A673 (cell line): ENCODE measurements at regions not wholly inside any gene's neighbourhood (a gene's known extent, or its start where the extent isn't known, plus 50 kb on each side); places are given as distances from the start of the nearest gene placed in this dataset.

Experiments
- BruUV-seq: library from RNA; stranded (reverse); fragments of 400-500 nt; replicated peaks from 2 replicates; lab custom pipeline; 2021; lab: Mats Ljungman, UMichigan
- CTCF ChIA-PET: fragments of 300-600 bp; sonication (Branson Sonifier 250); formaldehyde crosslinking; loops from one replicate; lab custom pipeline; 2022; ENCODE audit warnings: antibody characterized with exemption; lab: Charles Lee
- POLR2A ChIA-PET: fragments of 300-600 bp; sonication (Branson Sonifier 250); formaldehyde crosslinking; loops from one replicate; lab custom pipeline; 2022; ENCODE audit warnings: antibody characterized with exemption; ENCODE audit not compliant: low non-redundant PET; lab: Charles Lee
- DNase-seq: peaks from one replicate; pipeline ENCODE4 v3.0.0-alpha.2; 2015; ENCODE audit warnings: low spot score
- H3K27ac ChIP-seq: fragments of 200-600 bp; sonication (generic); 2 replicates; pipeline ENCODE4 v1.5.1; 2016; ENCODE audit warnings: mixed run types, low read depth, mild to moderate bottlenecking, mixed read lengths, antibody characterized with exemption, low read length; ENCODE audit not compliant: poor library complexity, severe bottlenecking
- H3K27me3 ChIP-seq: fragments of 200-600 bp; sonication (generic); replicated peaks from 2 replicates; pipeline ENCODE4 v1.6.1; 2017; ENCODE audit warnings: mixed run types, low read depth, mild to moderate bottlenecking, mixed read lengths, antibody characterized with exemption, low read length; ENCODE audit not compliant: insufficient read depth, poor library complexity
- H3K36me3 ChIP-seq: fragments of 200-600 bp; sonication (generic); 2 replicates; pipeline ENCODE4 v1.6.1; 2016; ENCODE audit warnings: mixed run types, mild to moderate bottlenecking, mixed read lengths, antibody characterized with exemption, low read length; ENCODE audit not compliant: insufficient read depth, poor library complexity, severe bottlenecking
- H3K4me1 ChIP-seq: fragments of 200-600 bp; sonication (generic); 2 replicates; pipeline ENCODE4 v1.6.1; 2017; ENCODE audit warnings: mixed run types, mild to moderate bottlenecking, mixed read lengths, antibody characterized with exemption, low read length; ENCODE audit not compliant: insufficient read depth, poor library complexity, severe bottlenecking
- H3K4me3 ChIP-seq: fragments of 200-600 bp; sonication (generic); 2 replicates; pipeline ENCODE4 v1.5.1; 2016; ENCODE audit warnings: low read depth, mixed run types, mild to moderate bottlenecking, mixed read lengths, low read length; ENCODE audit not compliant: poor library complexity, severe bottlenecking
- H3K9me3 ChIP-seq: fragments of 200-600 bp; sonication (generic); 2 replicates; pipeline ENCODE4 v1.6.1; 2016; ENCODE audit warnings: mixed run types, low read depth, mild to moderate bottlenecking, mixed read lengths, antibody characterized with exemption, low read length; ENCODE audit not compliant: poor library complexity, severe bottlenecking
- EZH2 ChIP-seq: fragments of 200-600 bp; sonication (generic); IDR thresholded peaks from 2 replicates; pipeline ENCODE4 v1.6.1; 2017; ENCODE audit warnings: borderline replicate concordance, low read depth, mild to moderate bottlenecking, mixed read lengths, antibody characterized with exemption, low read length; ENCODE audit not compliant: poor library complexity, severe bottlenecking
- intact Hi-C: fragments of 100-400 bp; cut with micrococcal nuclease; formaldehyde crosslinking; loops from one replicate; pipeline ENCODE4 v1.10.0; 2022; ENCODE audit not compliant: unreplicated experiment
- TF ChIP-seq, protein P1 (sequence below): fragments of 300-800, 200-600 bp; sonication (generic); conservative IDR thresholded peaks from 2 replicates; pipeline ENCODE4 v1.5.1; 2017; ENCODE audit warnings: low read depth, mild to moderate bottlenecking, antibody characterized with exemption, low read length, moderate library complexity, mixed read lengths

DNA sequence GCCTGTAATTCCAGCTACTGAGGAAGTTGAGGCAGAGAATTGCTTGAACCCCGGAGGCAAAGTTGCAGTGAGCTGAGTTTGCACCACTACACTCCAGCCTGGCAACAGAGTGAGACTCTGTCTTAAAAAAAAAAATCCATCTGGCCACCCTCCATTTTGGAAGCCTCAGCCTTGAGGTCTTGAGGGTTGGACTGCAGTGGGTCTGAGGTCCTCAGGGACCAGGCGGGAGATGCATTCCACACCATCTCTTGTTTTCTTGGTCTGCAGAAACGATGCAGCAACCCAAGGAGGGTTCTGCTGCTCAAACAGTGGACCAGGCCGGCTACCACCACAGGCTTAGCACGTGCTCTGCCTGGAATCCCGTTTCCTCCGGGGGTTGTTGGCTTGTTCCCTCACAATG, 299.3 kb downstream of the FGF9 start:
- TF ChIP-seq, protein P1, sequence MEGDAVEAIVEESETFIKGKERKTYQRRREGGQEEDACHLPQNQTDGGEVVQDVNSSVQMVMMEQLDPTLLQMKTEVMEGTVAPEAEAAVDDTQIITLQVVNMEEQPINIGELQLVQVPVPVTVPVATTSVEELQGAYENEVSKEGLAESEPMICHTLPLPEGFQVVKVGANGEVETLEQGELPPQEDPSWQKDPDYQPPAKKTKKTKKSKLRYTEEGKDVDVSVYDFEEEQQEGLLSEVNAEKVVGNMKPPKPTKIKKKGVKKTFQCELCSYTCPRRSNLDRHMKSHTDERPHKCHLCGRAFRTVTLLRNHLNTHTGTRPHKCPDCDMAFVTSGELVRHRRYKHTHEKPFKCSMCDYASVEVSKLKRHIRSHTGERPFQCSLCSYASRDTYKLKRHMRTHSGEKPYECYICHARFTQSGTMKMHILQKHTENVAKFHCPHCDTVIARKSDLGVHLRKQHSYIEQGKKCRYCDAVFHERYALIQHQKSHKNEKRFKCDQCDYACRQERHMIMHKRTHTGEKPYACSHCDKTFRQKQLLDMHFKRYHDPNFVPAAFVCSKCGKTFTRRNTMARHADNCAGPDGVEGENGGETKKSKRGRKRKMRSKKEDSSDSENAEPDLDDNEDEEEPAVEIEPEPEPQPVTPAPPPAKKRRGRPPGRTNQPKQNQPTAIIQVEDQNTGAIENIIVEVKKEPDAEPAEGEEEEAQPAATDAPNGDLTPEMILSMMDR, result no peak
- TF ChIP-seq EZH2, result no peak
- Histone ChIP-seq H3K4me1 (no peaks in the 10 kb centered on the region), H3K9me3 (no peaks in the 10 kb centered on the region), H3K36me3 (no peaks in the 10 kb centered on the region), H3K27me3 (no peaks in the 10 kb centered on the region), H3K4me3 (no peak overlapping the region), H3K27ac (no peak overlapping the region)
- POLR2A ChIA-PET, result no interaction called here
- BruUV-seq, result no TSS peak
- no peak for DNase-seq
- intact Hi-C loops, result no loop called here
- CTCF ChIA-PET, result no interaction called here

- no peaks in the 10 kb centered on the region for H3K27me3 ChIP-seq
- intact Hi-C loops, result no loop called here
- H3K36me3 ChIP-seq, result no peaks in the 10 kb centered on the region
- DNase-seq, result no peak
- H3K9me3 ChIP-seq, result no peaks in the 10 kb centered on the region
- ChIA-PET POLR2A (no interaction called here), CTCF (no interaction called here)
- H3K4me3 ChIP-seq, result no peak overlapping the region
- no TSS peak for BruUV-seq
- no peak for TF ChIP-seq EZH2
- TF ChIP-seq, protein P1, result no peak
- no peak overlapping the region for H3K27ac ChIP-seq
- no peaks in the 10 kb centered on the region for H3K4me1 ChIP-seq
Measured at GRCh38 chr13:21970918-21971317, 300.0 kb downstream of the FGF9 start.

DNA sequence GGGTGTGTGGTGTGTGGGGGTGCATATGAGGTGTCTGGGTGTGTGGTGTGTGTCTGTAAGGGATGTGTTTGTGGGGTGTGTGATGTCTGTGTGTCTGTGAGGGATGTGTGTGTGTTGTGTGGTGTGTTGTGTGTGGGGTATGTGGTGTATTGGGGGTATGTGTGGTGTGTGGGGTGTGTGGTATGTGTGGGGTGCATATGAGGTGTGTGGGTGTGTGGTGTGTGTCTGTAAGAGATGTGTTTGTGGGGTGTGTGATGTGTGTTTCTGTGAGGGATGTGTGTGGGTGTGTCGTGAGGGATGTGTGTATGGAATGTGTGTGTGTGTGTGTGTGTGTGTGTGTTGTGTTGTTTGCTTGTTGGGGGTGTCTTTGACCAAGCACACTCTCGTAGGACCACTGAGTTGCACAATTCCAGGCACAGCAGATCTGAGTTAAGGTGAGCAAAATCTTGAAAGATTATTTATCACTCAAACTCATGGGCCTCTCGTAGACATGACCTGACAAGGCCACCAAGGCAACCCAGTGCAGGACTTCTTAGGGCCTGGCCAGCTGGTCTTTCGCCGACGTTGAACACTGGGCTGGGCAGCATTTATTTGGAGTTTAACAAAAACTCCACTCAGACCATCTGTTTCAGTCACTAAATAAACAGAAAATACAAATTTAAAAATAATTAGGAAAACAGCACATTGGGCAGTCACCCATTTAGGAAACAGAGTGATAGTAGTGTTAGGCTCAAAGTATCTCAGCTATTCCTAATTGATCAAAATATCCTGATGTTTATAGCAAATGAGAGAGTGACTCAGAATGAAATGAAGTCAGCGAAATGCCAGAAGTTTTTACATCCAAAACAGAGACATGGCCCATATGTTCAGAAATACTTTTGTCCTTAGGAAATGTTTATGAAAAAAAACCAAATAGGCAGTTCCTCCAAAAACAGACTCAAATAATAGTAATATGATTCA, 301.1 kb downstream of the FGF9 start:
- intact Hi-C loops, result no loop called here
- no peak for DNase-seq
- BruUV-seq, result no TSS peak
- ChIA-PET POLR2A (no interaction called here), CTCF (no interaction called here)
- no peaks in the 10 kb centered on the region for H3K4me1 ChIP-seq
- no peaks in the 10 kb centered on the region for H3K36me3 ChIP-seq
- TF ChIP-seq, protein P1, result no peak
- no peak for TF ChIP-seq EZH2
- no peaks in the 10 kb centered on the region for H3K9me3 ChIP-seq
- H3K4me3 ChIP-seq, result no peak overlapping the region
- H3K27me3 ChIP-seq, result no peaks in the 10 kb centered on the region
- no peak overlapping the region for H3K27ac ChIP-seq
